ENCODE measurements at regions not wholly inside any gene's neighbourhood (a gene's known extent, or its start where the extent isn't known, plus 50 kb on each side); places are given as distances from the start of the nearest gene placed in this dataset.

GRCh38 chr20:52348434-52348833, 156.9 kb upstream of the ZFP64 start:
- Histone ChIP-seq H3K9me3 (peaks cover 0 to 9% of the 10 kb centered on the region in 2 donors), H3K4me3 (no peak overlapping the region), H3K27me3 (no peaks in the 10 kb centered on the region), H3K27ac (no peak overlapping the region), H3K4me1 (no peaks in the 10 kb centered on the region), H3K36me3 (no peaks in the 10 kb centered on the region)
- no peak for TF ChIP-seq CTCF (IDR thresholded peaks at IDR 0.05)
- no peak for DNase-seq (ENCODE audit: low spot score)

GRCh38 chr20:52346797-52347196, 155.2 kb upstream of the ZFP64 start:
- no peak for TF ChIP-seq CTCF (IDR thresholded peaks at IDR 0.05)
- no peaks in the 10 kb centered on the region for H3K27me3 ChIP-seq
- no peak for DNase-seq (ENCODE audit: low spot score)
- peaks cover 0 to 3% of the 10 kb centered on the region in 2 donors for H3K9me3 ChIP-seq
- H3K4me3 ChIP-seq: no peak overlapping the region
- no peak overlapping the region for H3K27ac ChIP-seq
- H3K4me1 ChIP-seq: no peaks in the 10 kb centered on the region
- H3K36me3 ChIP-seq: no peaks in the 10 kb centered on the region

- H3K4me3 ChIP-seq: no peak overlapping the region
- TF ChIP-seq CTCF (IDR thresholded peaks at IDR 0.05): no peak
- H3K27me3 ChIP-seq: no peaks in the 10 kb centered on the region
- H3K27ac ChIP-seq: no peak overlapping the region
- DNase-seq (ENCODE audit: low spot score): no peak
- no peaks in the 10 kb centered on the region for H3K9me3 ChIP-seq
- no peaks in the 10 kb centered on the region for H3K36me3 ChIP-seq
- no peaks in the 10 kb centered on the region for H3K4me1 ChIP-seq
Measured at GRCh38 chr20:52342913-52343312, 151.3 kb upstream of the ZFP64 start.

- H3K36me3 ChIP-seq: no peaks in the 10 kb centered on the region
- no peaks in the 10 kb centered on the region for H3K4me1 ChIP-seq
- no peak overlapping the region for H3K27ac ChIP-seq
- DNase-seq (ENCODE audit: low spot score): no peak
- no peaks in the 10 kb centered on the region for H3K9me3 ChIP-seq
- TF ChIP-seq CTCF (IDR thresholded peaks at IDR 0.05): no peak
- no peaks in the 10 kb centered on the region for H3K27me3 ChIP-seq
- H3K4me3 ChIP-seq: no peak overlapping the region
Measured at GRCh38 chr20:52340036-52340634, 148.6 kb upstream of the ZFP64 start.

GRCh38 chr20:52332649-52333250, 141.2 kb upstream of the ZFP64 start:
- no peak for DNase-seq (ENCODE audit: low spot score)
- no peaks in the 10 kb centered on the region for H3K9me3 ChIP-seq

More at GRCh38 chr20:52332649-52333250, 141.2 kb upstream of the ZFP64 start:
- TF ChIP-seq CTCF (IDR thresholded peaks at IDR 0.05): no peak
- Histone ChIP-seq H3K36me3 (no peaks in the 10 kb centered on the region), H3K27me3 (no peaks in the 10 kb centered on the region), H3K4me1 (no peaks in the 10 kb centered on the region), H3K4me3 (no peak overlapping the region), H3K27ac (no peak overlapping the region)
